ENCODE measurements at regions not wholly inside any gene's neighbourhood (a gene's known extent, or its start where the extent isn't known, plus 50 kb on each side); places are given as distances from the start of the nearest gene placed in this dataset.
"Not testable (repeated sequence)": the region's sequence is repeated elsewhere in the genome, so short reads cannot be mapped to it uniquely, and the experiment has no call there.

DNA sequence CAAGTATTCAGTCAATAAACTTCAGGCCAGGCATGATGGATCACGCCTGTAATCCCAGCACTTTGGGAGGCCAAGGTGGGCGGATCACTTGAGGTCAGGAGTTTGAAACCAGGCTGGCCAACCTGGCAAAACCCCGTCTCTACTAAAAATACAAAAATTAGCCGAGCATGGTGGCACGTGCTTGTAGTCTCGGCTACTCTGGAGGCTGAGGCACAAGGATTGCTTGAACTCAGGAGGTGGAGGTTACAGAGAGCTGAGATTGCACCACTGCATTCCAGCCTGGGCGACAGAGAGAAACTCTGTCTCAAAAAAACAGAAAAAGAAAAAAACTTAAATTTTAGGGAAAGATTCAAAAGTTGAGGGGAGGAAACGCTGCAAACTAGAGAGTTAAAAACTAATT lies 162.8 kb upstream of the SERTAD2 start:
- TF ChIP-seq, protein P1, sequence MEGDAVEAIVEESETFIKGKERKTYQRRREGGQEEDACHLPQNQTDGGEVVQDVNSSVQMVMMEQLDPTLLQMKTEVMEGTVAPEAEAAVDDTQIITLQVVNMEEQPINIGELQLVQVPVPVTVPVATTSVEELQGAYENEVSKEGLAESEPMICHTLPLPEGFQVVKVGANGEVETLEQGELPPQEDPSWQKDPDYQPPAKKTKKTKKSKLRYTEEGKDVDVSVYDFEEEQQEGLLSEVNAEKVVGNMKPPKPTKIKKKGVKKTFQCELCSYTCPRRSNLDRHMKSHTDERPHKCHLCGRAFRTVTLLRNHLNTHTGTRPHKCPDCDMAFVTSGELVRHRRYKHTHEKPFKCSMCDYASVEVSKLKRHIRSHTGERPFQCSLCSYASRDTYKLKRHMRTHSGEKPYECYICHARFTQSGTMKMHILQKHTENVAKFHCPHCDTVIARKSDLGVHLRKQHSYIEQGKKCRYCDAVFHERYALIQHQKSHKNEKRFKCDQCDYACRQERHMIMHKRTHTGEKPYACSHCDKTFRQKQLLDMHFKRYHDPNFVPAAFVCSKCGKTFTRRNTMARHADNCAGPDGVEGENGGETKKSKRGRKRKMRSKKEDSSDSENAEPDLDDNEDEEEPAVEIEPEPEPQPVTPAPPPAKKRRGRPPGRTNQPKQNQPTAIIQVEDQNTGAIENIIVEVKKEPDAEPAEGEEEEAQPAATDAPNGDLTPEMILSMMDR (IDR thresholded peaks at IDR 0.05; ENCODE audit: low read length), result not testable (repeated sequence)
- not testable (repeated sequence) for TF ChIP-seq EZH2 (IDR thresholded peaks at IDR 0.05; ENCODE audit: borderline replicate concordance, low read length)

Data from OCI-LY1 (cell line).